ENCODE measurements at regions not wholly inside any gene's neighbourhood (a gene's known extent, or its start where the extent isn't known, plus 50 kb on each side); places are given as distances from the start of the nearest gene placed in this dataset.

GRCh38 chr9:129561594-129562281, 59.2 kb downstream of the C9orf50 start:
- no peaks in the 10 kb centered on the region for H3K9me3 ChIP-seq (ENCODE audit: control insufficient read depth, insufficient read depth, low read depth, low read length)
- H3K4me1 ChIP-seq (ENCODE audit: control insufficient read depth, insufficient read depth, low read length) = peaks cover 5% of the 10 kb centered on the region; the same call in 1 of the 2 replicates
- ChIA-PET POLR2A (no interaction called here), CTCF (interaction anchor here (0.6 to 1.1 kb wide), 2 partner anchors 8 to 55 kb away, joined by 3 to 5 read pairs; no protein-coding TSS in a partner anchor)
- H3K27ac ChIP-seq (ENCODE audit: extremely low read depth, low read depth, low read length) = no peak overlapping the region
- no peaks in the 10 kb centered on the region for H3K36me3 ChIP-seq (ENCODE audit: control insufficient read depth in 2 of 2, insufficient read depth in 1 of 2, low read length in 2 of 2)
- TF ChIP-seq ZNF398 (tag by site-specific recombination; IDR thresholded peaks at IDR 0.05) (no peak), ZNF138 (tag by site-specific recombination; IDR thresholded peaks at IDR 0.05; ENCODE audit: borderline replicate concordance) (no peak), ZNF449 (tag by site-specific recombination; IDR thresholded peaks at IDR 0.05) (no peak), ZNF645 (tag by site-specific recombination; IDR thresholded peaks at IDR 0.05) (no peak), ZNF2 (tag by site-specific recombination; IDR thresholded peaks at IDR 0.05) (no peak)
- H3K4me3 ChIP-seq (ENCODE audit: low read depth, low read length) = no peak overlapping the region

- ChIA-PET CTCF (interaction anchor here (1.1 kb wide), 1 partner anchor 9 kb away, joined by 3 read pairs; no protein-coding TSS in a partner anchor), POLR2A (interaction anchor here (0.9 kb wide), 1 partner anchor 415 kb away, joined by 3 read pairs; no protein-coding TSS in a partner anchor)
- H3K36me3 ChIP-seq (ENCODE audit: control insufficient read depth in 2 of 2, insufficient read depth in 1 of 2, low read length in 2 of 2) = no peaks in the 10 kb centered on the region
- TF ChIP-seq ZFP37 (tag by site-specific recombination; IDR thresholded peaks at IDR 0.05) = no peak
- TF ChIP-seq KLF7 (tag by site-specific recombination; IDR thresholded peaks at IDR 0.05; ENCODE audit: borderline replicate concordance) = no peak
- no peak for TF ChIP-seq ZNF362 (tag by site-specific recombination; IDR thresholded peaks at IDR 0.05)
- TF ChIP-seq BCL11B (tag by site-specific recombination; IDR thresholded peaks at IDR 0.05; ENCODE audit: low read depth) = no peak
- TF ChIP-seq ZNF311 (tag by site-specific recombination; IDR thresholded peaks at IDR 0.05; ENCODE audit: borderline replicate concordance) = no peak
- no peak for TF ChIP-seq ZNF280C (tag by site-specific recombination; IDR thresholded peaks at IDR 0.05)
- no peak for TF ChIP-seq MZF1 (tag by site-specific recombination; IDR thresholded peaks at IDR 0.05; ENCODE audit: borderline replicate concordance)
- TF ChIP-seq AEBP2 (tag by site-specific recombination; IDR thresholded peaks at IDR 0.05; ENCODE audit: borderline replicate concordance) = no peak
- no peak for TF ChIP-seq GLIS2 (tag by site-specific recombination; IDR thresholded peaks at IDR 0.05)
- no peak for TF ChIP-seq ZNF391 (tag by site-specific recombination; IDR thresholded peaks at IDR 0.05; ENCODE audit: borderline replicate concordance, low read depth)
- no peak for TF ChIP-seq KLF10 (tag by site-specific recombination; IDR thresholded peaks at IDR 0.05)
- TF ChIP-seq ZBTB1 (tag by site-specific recombination; IDR thresholded peaks at IDR 0.05) = no peak
- no peak for TF ChIP-seq BCL11A (tag by site-specific recombination; IDR thresholded peaks at IDR 0.05; ENCODE audit: low read depth)
- no peak for TF ChIP-seq ZNF621 (tag by site-specific recombination; IDR thresholded peaks at IDR 0.05)
- no peak for TF ChIP-seq ZNF302 (tag by site-specific recombination; IDR thresholded peaks at IDR 0.05; ENCODE audit: low read depth)
- no peak for TF ChIP-seq ZNF155 (tag by site-specific recombination; IDR thresholded peaks at IDR 0.05)
- no peak for TF ChIP-seq MYNN (tag by site-specific recombination; IDR thresholded peaks at IDR 0.05; ENCODE audit: borderline replicate concordance)
- H3K4me3 ChIP-seq (ENCODE audit: low read depth, low read length) = no peak overlapping the region
- no peaks in the 10 kb centered on the region for H3K9me3 ChIP-seq (ENCODE audit: control insufficient read depth, insufficient read depth, low read depth, low read length)
- no peak overlapping the region for H3K27ac ChIP-seq (ENCODE audit: extremely low read depth, low read depth, low read length)
- H3K4me1 ChIP-seq (ENCODE audit: control insufficient read depth, insufficient read depth, low read length) = peaks cover 5% of the 10 kb centered on the region; the same call in 1 of the 2 replicates
Measured at GRCh38 chr9:129560881-129561306, 60.0 kb downstream of the C9orf50 start.
